ENCODE measurements at regions not wholly inside any gene's neighbourhood (a gene's known extent, or its start where the extent isn't known, plus 50 kb on each side); places are given as distances from the start of the nearest gene placed in this dataset.
"Not testable (repeated sequence)": the region's sequence is repeated elsewhere in the genome, so short reads cannot be mapped to it uniquely, and the experiment has no call there.

DNA sequence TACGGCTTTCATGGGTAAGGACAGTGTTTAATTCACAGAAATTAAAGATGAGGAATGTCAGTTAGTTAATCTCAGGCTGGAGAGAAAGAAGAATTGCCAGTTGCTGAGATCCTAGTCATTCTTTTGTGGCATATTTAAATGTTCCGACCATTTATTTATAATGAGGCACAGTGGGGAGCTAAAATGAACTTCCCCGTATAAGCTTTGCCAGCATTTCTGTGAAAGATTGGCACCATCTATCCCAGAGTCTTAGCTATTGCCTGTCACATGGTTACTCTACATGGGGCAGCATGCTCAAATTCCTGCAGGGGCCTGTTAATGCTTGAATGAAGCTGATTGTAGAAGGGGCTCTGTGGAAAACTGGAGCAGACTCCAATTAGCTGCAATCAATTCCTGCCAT lies 314.1 kb downstream of the PRELID2 start:
- Histone ChIP-seq H3K36me3 (ENCODE audit: control insufficient read depth, insufficient read depth, low read length) (no peaks in the 10 kb centered on the region), H3K27me3 (ENCODE audit: control insufficient read depth, insufficient read depth, low read length) (no peaks in the 10 kb centered on the region), H3K4me3 (ENCODE audit: low read depth in 2 of 2, low read length in 2 of 2) (no peak overlapping the region), H3K4me1 (ENCODE audit: control insufficient read depth, insufficient read depth, low read length) (no peaks in the 10 kb centered on the region), H3K27ac (ENCODE audit: low read length) (no peak overlapping the region), H3K9me3 (ENCODE audit: control insufficient read depth, insufficient read depth, low read depth, low read length) (no peaks in the 10 kb centered on the region)
- CTCF ChIA-PET, result no interaction called here
- POLR2A ChIA-PET, result no interaction called here
- DNase-seq (ENCODE audit: low read depth, low spot score), result no peak
- no TSS peak for BruUV-seq (replicated peaks)
- intact Hi-C loops (cut with micrococcal nuclease; ENCODE audit: unreplicated experiment) (no loop called here), in situ Hi-C loops (cut with HindIII; ENCODE audit: low pct_unique_long_range_greater_than_20kb, low sequenced_read_pairs) (no loop called here)
- TF ChIP-seq TCF7L2 (IDR thresholded peaks at IDR 0.05; ENCODE audit: low read depth, low read length), result no peak
- TF ChIP-seq, protein P1, sequence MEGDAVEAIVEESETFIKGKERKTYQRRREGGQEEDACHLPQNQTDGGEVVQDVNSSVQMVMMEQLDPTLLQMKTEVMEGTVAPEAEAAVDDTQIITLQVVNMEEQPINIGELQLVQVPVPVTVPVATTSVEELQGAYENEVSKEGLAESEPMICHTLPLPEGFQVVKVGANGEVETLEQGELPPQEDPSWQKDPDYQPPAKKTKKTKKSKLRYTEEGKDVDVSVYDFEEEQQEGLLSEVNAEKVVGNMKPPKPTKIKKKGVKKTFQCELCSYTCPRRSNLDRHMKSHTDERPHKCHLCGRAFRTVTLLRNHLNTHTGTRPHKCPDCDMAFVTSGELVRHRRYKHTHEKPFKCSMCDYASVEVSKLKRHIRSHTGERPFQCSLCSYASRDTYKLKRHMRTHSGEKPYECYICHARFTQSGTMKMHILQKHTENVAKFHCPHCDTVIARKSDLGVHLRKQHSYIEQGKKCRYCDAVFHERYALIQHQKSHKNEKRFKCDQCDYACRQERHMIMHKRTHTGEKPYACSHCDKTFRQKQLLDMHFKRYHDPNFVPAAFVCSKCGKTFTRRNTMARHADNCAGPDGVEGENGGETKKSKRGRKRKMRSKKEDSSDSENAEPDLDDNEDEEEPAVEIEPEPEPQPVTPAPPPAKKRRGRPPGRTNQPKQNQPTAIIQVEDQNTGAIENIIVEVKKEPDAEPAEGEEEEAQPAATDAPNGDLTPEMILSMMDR (IDR thresholded peaks at IDR 0.05), result no peak
- TF ChIP-seq, protein P2, sequence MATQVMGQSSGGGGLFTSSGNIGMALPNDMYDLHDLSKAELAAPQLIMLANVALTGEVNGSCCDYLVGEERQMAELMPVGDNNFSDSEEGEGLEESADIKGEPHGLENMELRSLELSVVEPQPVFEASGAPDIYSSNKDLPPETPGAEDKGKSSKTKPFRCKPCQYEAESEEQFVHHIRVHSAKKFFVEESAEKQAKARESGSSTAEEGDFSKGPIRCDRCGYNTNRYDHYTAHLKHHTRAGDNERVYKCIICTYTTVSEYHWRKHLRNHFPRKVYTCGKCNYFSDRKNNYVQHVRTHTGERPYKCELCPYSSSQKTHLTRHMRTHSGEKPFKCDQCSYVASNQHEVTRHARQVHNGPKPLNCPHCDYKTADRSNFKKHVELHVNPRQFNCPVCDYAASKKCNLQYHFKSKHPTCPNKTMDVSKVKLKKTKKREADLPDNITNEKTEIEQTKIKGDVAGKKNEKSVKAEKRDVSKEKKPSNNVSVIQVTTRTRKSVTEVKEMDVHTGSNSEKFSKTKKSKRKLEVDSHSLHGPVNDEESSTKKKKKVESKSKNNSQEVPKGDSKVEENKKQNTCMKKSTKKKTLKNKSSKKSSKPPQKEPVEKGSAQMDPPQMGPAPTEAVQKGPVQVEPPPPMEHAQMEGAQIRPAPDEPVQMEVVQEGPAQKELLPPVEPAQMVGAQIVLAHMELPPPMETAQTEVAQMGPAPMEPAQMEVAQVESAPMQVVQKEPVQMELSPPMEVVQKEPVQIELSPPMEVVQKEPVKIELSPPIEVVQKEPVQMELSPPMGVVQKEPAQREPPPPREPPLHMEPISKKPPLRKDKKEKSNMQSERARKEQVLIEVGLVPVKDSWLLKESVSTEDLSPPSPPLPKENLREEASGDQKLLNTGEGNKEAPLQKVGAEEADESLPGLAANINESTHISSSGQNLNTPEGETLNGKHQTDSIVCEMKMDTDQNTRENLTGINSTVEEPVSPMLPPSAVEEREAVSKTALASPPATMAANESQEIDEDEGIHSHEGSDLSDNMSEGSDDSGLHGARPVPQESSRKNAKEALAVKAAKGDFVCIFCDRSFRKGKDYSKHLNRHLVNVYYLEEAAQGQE (IDR thresholded peaks at IDR 0.05; ENCODE audit: insufficient read depth in 1 of 2, low read depth in 2 of 2, low read length in 1 of 2), result no peak
- TF ChIP-seq SIN3A (IDR thresholded peaks at IDR 0.05; ENCODE audit: borderline replicate concordance, insufficient read depth, low read depth, low read length), result no peak
- TF ChIP-seq POLR2AphosphoS5 (IDR thresholded peaks at IDR 0.05; ENCODE audit: low read depth, low read length), result no peak
- ATAC-seq, result no peak

DNA sequence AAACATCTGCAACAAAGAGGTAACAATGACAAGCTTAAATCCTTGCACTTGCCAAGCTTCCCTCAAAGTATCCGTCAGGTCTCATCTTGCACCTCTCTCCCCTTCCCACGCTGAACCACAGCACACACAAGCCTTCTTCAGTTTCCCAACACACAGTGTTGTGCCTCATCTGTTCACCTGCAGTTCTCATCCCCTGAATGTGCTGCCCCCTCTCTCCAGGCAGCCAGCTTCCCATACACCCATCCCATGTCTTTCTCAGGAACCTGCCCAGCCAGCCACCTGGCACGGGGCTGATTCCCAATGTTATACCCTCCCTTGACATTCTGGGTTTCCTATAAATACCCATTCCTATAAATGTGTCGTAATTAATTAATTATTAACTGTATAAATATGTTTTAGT lies 314.8 kb downstream of the PRELID2 start:
- no peak for DNase-seq (ENCODE audit: low read depth, low spot score)
- intact Hi-C loops (cut with micrococcal nuclease; ENCODE audit: unreplicated experiment) (no loop called here), in situ Hi-C loops (cut with HindIII; ENCODE audit: low pct_unique_long_range_greater_than_20kb, low sequenced_read_pairs) (no loop called here)
- Histone ChIP-seq H3K9me3 (ENCODE audit: control insufficient read depth, insufficient read depth, low read depth, low read length) (no peaks in the 10 kb centered on the region), H3K4me1 (ENCODE audit: control insufficient read depth, insufficient read depth, low read length) (no peaks in the 10 kb centered on the region), H3K4me3 (ENCODE audit: low read depth in 2 of 2, low read length in 2 of 2) (no peak overlapping the region), H3K27me3 (ENCODE audit: control insufficient read depth, insufficient read depth, low read length) (no peaks in the 10 kb centered on the region), H3K27ac (ENCODE audit: low read length) (no peak overlapping the region), H3K36me3 (ENCODE audit: control insufficient read depth, insufficient read depth, low read length) (no peaks in the 10 kb centered on the region)
- TF ChIP-seq SIN3A (IDR thresholded peaks at IDR 0.05; ENCODE audit: borderline replicate concordance, insufficient read depth, low read depth, low read length), result no peak
- TF ChIP-seq, protein P1 (IDR thresholded peaks at IDR 0.05), result no peak
- TF ChIP-seq, protein P2 (IDR thresholded peaks at IDR 0.05; ENCODE audit: insufficient read depth in 1 of 2, low read depth in 2 of 2, low read length in 1 of 2), result no peak
- TF ChIP-seq TCF7L2 (IDR thresholded peaks at IDR 0.05; ENCODE audit: low read depth, low read length), result no peak
- TF ChIP-seq POLR2AphosphoS5 (IDR thresholded peaks at IDR 0.05; ENCODE audit: low read depth, low read length), result no peak
- ChIA-PET CTCF (no interaction called here), POLR2A (no interaction called here)
- ATAC-seq, result no peak
- no TSS peak for BruUV-seq (replicated peaks)

DNA sequence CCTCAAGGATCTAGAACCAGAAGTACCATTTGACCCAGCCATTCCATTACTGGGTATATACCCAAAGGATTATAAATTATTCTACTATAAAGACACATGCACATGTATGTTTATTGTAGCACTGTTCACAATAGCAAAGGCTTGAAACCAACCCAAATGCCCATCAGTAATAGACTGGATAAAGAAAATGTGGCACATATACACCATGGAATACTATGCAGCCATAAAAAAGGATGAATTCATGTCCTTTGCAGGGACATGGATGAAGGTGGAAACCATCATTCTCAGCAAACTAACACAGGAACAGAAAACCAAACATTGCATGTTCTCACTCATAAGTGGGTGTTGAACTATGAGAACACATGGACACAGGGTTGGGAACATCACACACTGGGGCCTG lies 317.6 kb downstream of the PRELID2 start:
- H3K36me3 ChIP-seq (ENCODE audit: control insufficient read depth, insufficient read depth, low read length); H3K4me3 ChIP-seq (ENCODE audit: low read depth in 2 of 2, low read length in 2 of 2); in situ Hi-C loops (cut with HindIII; ENCODE audit: low pct_unique_long_range_greater_than_20kb, low sequenced_read_pairs); BruUV-seq (replicated peaks); ATAC-seq; H3K4me1 ChIP-seq (ENCODE audit: control insufficient read depth, insufficient read depth, low read length); POLR2A ChIA-PET; DNase-seq (ENCODE audit: low read depth, low spot score); CTCF ChIA-PET; H3K9me3 ChIP-seq (ENCODE audit: control insufficient read depth, insufficient read depth, low read depth, low read length); intact Hi-C loops (cut with micrococcal nuclease; ENCODE audit: unreplicated experiment); H3K27me3 ChIP-seq (ENCODE audit: control insufficient read depth, insufficient read depth, low read length); H3K27ac ChIP-seq (ENCODE audit: low read length): not testable (repeated sequence)
